IPS-18c (cell line): ENCODE measurements at regions not wholly inside any gene's neighbourhood (a gene's known extent, or its start where the extent isn't known, plus 50 kb on each side); places are given as distances from the start of the nearest gene placed in this dataset.
"Not testable (repeated sequence)": the region's sequence is repeated elsewhere in the genome, so short reads cannot be mapped to it uniquely, and the experiment has no call there.

Experiments
- H3K4me3 ChIP-seq: 2 replicates; pipeline ENCODE4 v1.7.0; 2013; ENCODE audit warnings: low read depth, mild to moderate bottlenecking, low read length, moderate library complexity; ENCODE audit not compliant: insufficient read depth
- H3K9me3 ChIP-seq: one replicate; pipeline ENCODE4 v1.6.1; 2013; ENCODE audit warnings: mild to moderate bottlenecking, low read length, moderate library complexity; ENCODE audit not compliant: control insufficient read depth, insufficient read depth

DNA sequence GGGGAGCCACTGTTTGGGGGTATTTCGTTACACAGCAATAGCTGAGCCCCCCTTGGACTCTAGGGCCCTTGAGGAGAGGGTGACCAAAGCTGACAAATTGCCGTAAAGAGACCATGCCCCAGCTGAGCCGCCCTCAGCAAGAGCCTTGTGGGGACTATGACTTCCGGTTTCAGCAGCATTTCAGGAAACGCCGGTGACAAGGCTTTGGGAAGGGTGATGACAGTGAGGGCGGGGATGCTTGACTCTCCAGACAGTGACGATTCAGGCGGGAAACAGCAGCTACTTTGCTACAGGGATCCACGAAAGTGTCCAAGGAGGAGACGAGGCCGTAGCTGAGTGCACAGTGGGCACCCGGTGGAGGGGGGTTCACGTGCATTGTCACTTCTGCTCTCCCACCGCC is 360.8 kb downstream of the C16orf95 start:
- H3K4me3 ChIP-seq, result no peak overlapping the region
- H3K9me3 ChIP-seq, result peaks cover 2% of the 10 kb centered on the region

DNA sequence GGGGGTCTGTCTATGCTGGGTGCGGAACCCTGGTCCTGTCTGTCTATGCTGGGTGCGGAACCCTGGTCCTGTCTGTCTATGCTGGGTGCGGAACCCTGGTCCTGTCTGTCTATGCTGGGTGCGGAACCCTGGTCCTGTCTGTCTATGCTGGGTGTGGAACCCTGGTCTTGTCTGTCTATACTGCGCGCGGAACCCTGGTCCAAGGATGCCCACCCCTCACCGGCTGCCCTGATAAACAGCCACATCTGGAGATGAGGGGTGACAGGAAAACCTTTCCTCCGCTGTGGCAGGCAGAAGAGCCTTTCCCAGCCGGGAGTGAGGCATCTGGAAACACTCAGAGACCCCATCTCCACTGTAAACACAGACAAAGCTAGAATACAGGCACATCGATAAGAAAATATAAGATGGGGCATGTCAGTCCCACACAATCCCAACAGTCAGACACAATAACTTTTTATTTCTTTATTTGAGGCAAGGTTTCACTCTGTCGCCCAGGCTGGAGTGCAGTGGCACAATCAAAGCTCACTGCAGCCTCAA is 359.5 kb downstream of the C16orf95 start:
- not testable (repeated sequence) for H3K9me3 ChIP-seq, H3K4me3 ChIP-seq

DNA sequence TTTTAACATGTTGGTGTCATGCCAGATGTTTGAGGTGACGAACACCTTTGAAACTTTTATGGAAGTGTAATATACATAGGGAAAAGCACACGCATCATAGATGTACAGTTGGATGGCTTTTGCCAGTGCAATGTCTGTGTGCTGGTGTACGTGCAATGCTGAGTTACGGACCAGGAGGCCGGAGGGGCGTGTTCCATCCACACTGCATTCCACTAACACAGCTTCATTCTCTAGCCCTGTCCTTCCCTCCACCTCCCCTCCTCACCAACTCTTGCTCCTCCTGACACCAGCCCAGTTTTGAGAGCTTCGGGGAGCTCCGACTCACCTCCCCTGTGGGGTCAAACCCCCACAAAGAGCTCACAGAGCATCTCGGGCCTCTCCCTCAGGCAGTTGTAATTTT is 358.8 kb downstream of the C16orf95 start:
- Histone ChIP-seq H3K4me3 (no peak overlapping the region), H3K9me3 (peaks cover 2% of the 10 kb centered on the region)

DNA sequence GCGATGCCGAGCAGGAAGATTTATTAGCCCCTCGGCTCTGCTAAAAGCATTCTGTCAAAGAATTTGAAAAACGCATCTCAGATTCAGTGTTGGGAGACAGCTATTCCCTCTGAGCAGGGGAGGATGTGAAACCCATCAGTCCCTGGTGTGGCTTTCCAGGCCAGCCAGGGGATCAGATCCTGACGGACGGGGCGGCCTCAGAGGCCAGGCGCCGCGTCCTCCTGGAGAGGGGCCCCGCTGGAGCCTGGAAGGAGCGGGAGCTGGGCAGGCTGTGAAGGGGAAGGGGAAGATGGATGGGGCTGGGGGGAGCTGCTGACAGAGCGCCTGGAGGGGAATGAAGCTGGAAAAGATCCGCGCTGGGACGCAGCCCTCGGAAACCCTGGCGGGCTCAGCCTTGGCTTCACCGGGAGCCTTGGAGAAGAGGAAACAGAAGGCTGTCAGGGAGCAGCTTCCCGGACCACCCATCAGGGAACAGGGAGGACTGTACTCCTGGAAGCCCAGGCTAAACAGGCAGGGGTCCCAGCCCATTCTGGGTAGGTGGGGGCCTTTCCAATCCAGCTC is 358.0 kb downstream of the C16orf95 start:
- Histone ChIP-seq H3K4me3 (no peak overlapping the region), H3K9me3 (no peaks in the 10 kb centered on the region)

DNA sequence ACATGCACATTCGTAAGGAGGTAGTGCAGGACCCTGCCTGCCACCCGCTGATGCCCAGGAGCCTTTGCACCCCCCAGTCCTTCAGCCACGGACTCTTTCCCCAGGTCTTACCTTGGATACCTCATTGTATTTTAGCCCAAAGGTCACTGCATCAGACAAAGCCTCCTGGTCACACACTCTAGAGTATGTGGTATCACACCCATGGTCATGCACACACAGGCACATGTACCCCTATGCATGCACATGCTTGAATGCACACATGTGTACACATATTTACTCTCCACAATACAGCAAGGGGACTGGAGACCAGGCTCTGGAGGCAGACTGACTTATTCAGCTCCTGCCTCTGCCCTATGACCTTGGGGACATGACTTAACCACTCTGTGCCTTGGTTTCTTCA is 357.5 kb downstream of the C16orf95 start:
- H3K4me3 ChIP-seq, result no peak overlapping the region

DNA sequence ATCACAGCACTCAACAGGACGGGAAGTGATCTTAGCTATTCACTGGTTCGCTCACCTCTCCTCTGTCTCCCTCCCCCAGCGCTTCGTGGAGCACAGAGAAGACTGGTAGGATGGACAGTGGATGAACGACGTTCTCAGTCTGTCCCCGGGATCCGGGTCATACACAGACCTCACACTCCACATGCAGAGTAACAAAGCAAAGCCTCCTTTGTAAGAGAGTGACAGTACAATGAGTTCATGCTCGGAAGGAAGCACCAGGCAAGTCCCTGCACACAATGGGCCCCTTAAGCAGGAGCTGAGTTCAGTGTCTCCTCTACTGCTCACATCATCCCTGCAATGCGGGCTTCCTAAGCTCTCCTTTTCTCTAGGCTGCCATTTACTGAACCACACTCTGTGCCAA is 356.9 kb downstream of the C16orf95 start:
- H3K4me3 ChIP-seq, result no peak overlapping the region
- no peaks in the 10 kb centered on the region for H3K9me3 ChIP-seq

More for the DNA sequence above, 357.5 kb downstream of the C16orf95 start:
- H3K9me3 ChIP-seq, result no peaks in the 10 kb centered on the region

DNA sequence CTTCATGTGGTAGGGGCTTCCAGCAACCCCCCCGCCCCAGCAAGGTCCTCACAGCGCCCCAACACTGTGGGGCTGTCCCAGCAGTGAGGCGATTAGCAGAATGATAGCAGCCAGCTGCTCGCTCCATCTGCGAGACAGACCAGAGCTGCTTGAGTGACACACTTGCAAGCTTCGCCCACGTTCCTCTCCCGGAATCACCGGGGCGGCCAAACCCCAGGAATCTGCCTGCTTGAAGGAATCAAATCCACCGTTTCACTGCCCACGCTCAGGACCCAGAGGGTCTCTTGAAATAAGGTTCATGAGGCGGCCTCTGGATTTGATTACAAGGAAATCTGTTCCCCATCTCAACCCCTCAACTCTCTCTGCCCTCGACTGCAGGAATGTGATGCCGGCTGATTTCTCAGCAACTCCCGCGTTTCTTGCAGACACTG is 356.0 kb downstream of the C16orf95 start:
- Histone ChIP-seq H3K9me3 (no peaks in the 10 kb centered on the region), H3K4me3 (no peak overlapping the region)

DNA sequence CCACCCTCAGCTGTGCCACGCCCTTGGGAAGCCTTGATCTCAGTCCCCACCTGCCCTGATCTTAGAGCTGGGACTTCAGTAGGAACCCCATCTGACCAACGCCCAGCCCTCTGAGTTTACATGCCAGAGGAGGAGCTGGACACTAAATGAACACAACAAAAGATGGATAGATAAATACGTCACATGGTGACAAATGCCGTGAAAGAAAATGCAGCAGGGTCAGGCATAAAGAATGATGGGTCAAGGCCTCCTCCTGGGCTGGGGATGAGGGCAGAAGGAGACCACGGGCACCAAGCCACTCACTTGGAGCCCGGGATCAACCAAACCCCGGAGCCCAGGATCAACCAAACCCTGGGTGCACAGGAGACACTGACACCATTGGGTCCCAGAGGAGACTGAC is 354.9 kb downstream of the C16orf95 start:
- no peaks in the 10 kb centered on the region for H3K9me3 ChIP-seq
- H3K4me3 ChIP-seq, result no peak overlapping the region

DNA sequence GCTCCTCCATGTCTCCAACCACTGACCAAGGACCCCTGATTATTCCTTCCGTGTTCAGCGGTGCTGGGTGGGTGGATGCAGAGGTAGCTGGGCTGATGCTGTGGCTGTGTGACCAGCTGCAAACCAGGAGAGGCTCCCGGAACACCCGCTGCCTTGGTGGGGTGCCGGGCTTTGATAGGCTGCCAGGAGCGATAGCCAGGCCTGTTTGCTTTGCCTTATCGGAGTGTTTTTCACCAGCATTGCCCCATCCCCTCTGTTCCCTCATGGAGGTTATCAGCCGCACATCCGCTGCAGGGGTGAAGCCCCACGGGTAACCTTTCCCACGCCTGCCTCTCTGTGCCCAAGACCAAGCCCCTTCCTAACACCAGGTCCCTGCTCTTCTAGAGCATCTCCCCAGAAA is 354.3 kb downstream of the C16orf95 start:
- H3K9me3 ChIP-seq, result no peaks in the 10 kb centered on the region
- no peak overlapping the region for H3K4me3 ChIP-seq

DNA sequence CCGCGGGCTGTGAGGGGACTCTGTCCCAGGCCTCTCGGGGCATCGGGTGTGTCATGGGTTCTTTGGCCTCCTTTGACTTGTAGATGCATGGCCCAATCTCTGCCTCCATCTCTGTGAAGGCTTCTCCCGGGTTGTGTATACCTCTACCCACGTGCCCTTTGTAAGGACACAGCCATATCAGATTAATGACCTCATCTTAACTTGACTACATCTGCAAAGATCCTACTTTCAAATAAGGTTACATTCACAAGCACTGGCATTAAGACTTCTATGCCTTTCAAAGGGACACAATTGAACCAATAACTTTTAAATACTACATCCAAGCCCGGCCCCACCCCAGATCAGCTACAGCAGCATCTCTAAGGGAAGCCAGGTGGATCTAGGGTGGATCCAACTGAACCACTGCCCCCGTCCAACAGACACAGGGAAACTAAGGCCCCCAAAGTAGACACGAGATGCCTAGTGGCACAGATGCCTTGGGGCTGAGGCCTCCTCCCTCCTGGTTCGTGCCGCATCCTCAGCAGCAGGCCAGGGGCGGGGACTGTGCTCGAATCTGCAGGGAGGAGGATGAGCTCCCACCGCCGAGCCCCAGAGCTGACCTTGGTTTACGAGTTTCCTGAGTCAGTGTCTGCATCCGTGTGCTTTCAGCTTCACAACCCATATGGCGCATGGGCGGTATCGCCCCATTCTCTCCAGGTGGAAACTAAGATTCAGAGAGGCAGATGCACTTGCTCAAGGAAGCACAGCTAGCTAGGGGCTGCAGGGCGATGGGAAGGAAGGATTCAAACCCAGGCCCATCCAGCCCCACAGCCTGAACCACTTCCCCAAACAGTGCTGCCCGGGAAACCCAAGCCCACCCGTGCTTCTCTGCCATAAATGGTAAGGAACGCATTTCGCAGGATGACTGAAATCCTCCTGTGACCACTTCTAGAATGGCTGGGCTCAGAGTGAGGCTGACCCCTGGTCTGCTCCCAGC is 353.3 kb downstream of the C16orf95 start:
- H3K9me3 ChIP-seq, result no peaks in the 10 kb centered on the region

DNA sequence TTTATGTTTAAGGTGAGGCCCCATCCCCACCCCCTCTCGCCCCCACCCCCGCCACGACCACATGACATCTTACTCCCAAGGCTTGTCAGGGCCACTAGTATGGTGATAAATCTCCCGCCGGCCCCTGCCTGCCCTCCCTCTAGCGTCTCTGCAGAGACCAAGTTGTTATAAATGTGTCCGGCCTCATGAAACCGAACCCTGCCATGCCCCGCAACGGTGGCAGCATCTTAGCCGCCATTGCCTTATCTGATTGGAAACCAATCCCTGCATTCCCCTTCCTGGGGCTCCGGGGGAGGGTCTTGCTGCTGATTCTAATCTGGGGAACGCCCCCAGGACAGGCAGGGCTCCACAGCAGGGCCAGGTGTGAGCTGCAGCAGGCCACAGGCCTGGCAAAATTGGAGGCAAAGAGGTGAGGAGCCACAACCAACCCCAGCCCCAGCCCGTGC is 352.4 kb downstream of the C16orf95 start:
- Histone ChIP-seq H3K9me3 (peaks cover 2% of the 10 kb centered on the region), H3K4me3 (no peak overlapping the region)

More for the DNA sequence above, 353.3 kb downstream of the C16orf95 start:
- H3K4me3 ChIP-seq, result no peak overlapping the region

DNA sequence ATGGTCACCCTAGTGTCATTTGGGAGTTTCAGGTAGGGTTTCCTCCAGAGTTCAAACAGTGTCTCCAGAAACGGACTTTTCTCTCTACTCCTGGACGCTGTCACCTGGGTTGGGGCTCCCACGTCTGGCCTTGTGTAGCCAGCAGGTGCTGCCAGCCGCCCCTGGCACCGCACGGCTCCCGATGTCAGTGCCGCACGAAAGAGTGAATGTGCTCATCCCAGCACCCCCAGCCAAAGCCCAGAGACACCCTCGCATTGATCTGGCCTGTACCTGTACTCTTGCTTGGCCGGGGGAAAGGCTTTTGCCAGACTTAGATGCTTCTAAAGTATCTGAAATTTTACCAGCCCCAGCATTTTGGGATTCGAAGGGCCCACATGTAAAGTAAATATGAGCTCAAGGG is 351.9 kb downstream of the C16orf95 start:
- H3K4me3 ChIP-seq, result no peak overlapping the region
- H3K9me3 ChIP-seq, result peaks cover 5% of the 10 kb centered on the region

DNA sequence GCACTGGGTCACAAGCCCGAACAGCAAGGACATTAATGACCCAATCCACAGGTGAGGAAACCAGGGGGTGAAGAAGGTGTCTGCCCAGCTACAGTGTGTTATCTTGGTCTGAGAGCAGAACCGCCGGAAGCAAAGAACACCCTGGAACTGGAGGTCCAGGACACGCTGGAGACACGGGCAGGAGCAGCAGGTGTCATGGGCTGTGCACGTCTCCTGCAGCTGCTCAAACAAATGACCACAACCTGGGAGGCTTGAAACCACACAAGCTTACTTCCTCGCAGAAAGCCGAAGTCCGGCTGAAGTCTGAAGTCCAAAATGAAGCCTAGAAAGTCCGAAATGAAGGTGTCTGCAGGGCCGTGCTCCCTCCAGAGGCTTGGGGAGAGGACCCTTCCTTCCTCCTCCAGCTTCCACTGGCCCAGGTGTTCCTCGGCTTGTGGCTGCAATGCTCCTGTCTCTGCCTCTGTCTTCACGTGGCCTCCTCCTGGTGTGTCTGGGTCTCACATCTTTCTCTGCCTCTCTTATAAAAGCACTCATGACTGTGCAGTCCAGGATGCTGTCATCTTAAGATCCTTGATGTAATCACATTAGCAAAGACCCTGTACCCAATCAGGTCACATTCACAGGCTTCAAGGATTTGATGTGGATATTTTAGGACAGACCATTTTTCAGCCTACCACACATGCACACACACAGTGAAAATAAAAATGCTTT is 351.2 kb downstream of the C16orf95 start:
- H3K4me3 ChIP-seq, result no peak overlapping the region
- peaks cover 5% of the 10 kb centered on the region for H3K9me3 ChIP-seq

DNA sequence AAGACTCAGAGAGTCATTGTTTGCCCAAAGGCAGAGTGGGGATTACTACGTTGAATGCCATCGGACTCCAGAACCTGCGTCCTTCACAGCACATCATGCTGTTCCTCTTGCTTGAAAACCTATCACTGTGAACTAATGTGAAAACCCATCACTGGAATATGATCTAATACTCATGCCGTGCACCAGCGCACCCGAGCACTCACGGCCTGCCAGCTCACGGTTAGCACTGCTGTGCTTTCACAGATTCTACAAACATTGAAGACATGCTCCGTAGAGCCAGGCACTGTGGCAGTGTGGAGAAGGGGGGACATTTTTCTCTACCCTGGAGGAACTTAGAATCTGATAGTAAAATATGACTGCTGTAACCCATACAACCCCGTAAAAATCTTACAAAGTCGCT is 350.4 kb downstream of the C16orf95 start:
- Histone ChIP-seq H3K9me3 (peaks cover 5% of the 10 kb centered on the region), H3K4me3 (no peak overlapping the region)

DNA sequence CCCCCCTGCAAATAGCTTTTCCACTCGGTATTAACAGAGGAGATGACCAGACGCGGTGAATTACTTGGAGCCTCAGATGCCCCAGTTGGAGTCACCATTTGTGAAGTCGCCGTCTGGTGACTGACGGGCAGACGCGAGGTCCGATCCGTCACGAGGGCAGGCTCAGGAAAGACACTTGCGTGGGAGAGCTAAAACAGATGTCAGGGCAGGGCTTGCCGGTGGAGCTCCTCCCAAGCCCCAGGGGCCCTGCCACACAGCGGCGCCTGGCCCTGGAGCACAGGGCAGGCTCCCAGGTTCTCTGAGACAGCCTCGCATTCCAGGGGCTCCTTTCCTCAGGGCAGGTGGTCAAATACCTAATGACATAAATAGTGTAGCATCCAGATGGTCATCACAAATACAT is 348.3 kb downstream of the C16orf95 start:
- no peak overlapping the region for H3K4me3 ChIP-seq
- H3K9me3 ChIP-seq, result peaks cover 5% of the 10 kb centered on the region

DNA sequence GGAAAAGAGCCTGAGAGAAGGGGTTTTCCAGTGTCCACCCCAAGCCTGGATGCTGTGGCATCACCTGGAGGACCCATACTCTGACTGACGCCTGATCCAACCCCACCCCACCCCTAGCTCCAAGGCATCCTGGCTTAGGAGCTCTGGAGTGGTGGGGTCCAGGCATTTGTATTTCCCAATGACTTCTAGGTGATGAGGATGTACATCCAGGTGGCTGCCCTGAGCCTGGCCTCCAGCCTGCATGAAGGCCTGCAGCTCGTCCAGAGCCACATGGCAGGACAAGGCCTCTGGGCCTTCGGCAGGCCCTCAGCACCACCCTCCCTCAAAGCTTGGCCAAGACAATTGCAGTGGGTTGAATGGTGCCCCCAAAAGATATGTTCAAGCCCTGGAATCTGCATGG is 347.5 kb downstream of the C16orf95 start:
- H3K4me3 ChIP-seq, result no peak overlapping the region
- peaks cover 5% of the 10 kb centered on the region for H3K9me3 ChIP-seq

DNA sequence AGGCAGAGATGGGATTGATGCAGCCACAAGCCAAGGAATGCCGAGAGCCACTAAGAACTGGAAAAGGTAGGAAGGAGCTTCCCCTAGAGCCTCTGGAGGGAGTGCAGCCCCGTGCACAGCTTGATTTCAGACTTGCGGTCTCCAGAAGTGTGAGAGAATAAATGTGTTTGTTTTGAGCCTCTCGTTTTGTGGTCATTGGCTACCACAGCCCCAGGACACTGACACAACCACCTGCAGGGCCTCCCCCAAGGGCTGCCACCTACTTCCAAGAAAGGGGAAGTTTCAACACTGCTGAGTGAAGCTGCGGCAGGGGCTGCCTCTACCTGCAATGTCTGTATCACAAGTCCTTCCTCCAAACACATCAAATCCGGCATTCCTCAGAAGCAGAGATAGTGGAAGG is 346.9 kb downstream of the C16orf95 start:
- Histone ChIP-seq H3K9me3 (peaks cover 5% of the 10 kb centered on the region), H3K4me3 (no peak overlapping the region)
